ENCODE measurements at regions not wholly inside any gene's neighbourhood (a gene's known extent, or its start where the extent isn't known, plus 50 kb on each side); places are given as distances from the start of the nearest gene placed in this dataset.

DNA sequence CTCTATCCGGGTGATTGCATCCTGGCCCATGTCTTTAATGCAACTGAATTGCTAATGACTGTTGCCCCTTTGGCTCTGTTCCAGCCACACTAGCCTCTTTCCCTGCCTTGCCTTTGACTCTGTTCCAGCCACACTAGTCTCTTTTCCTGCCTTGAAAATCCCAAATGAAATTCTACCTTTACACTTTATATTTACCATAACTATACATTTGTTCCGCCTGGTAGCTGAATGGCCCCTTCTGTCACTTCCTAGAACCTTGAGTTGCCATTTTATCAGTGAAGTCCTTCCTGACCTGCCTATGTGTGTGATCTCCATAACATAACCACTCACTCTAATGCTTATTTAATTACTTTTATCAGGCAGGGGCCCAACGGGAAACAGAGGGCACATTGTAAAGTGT is 1120.4 kb upstream of the WWC1 start:
- no peak for TF ChIP-seq RARB (CRISPR knock-in tag; IDR thresholded peaks at IDR 0.05)
- TF ChIP-seq, protein P1, sequence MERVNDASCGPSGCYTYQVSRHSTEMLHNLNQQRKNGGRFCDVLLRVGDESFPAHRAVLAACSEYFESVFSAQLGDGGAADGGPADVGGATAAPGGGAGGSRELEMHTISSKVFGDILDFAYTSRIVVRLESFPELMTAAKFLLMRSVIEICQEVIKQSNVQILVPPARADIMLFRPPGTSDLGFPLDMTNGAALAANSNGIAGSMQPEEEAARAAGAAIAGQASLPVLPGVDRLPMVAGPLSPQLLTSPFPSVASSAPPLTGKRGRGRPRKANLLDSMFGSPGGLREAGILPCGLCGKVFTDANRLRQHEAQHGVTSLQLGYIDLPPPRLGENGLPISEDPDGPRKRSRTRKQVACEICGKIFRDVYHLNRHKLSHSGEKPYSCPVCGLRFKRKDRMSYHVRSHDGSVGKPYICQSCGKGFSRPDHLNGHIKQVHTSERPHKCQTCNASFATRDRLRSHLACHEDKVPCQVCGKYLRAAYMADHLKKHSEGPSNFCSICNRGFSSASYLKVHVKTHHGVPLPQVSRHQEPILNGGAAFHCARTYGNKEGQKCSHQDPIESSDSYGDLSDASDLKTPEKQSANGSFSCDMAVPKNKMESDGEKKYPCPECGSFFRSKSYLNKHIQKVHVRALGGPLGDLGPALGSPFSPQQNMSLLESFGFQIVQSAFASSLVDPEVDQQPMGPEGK (CRISPR knock-in tag; IDR thresholded peaks at IDR 0.05; ENCODE audit: borderline replicate concordance): no peak
- TF ChIP-seq ISL1 (CRISPR knock-in tag; IDR thresholded peaks at IDR 0.05): no peak
- TF ChIP-seq, protein P2, sequence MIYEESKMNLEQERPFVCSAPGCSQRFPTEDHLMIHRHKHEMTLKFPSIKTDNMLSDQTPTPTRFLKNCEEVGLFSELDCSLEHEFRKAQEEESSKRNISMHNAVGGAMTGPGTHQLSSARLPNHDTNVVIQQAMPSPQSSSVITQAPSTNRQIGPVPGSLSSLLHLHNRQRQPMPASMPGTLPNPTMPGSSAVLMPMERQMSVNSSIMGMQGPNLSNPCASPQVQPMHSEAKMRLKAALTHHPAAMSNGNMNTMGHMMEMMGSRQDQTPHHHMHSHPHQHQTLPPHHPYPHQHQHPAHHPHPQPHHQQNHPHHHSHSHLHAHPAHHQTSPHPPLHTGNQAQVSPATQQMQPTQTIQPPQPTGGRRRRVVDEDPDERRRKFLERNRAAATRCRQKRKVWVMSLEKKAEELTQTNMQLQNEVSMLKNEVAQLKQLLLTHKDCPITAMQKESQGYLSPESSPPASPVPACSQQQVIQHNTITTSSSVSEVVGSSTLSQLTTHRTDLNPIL (CRISPR knock-in tag; IDR thresholded peaks at IDR 0.05; ENCODE audit: low read depth): no peak
- TF ChIP-seq OSR1 (CRISPR knock-in tag; IDR thresholded peaks at IDR 0.05): no peak
- TF ChIP-seq, protein P3, sequence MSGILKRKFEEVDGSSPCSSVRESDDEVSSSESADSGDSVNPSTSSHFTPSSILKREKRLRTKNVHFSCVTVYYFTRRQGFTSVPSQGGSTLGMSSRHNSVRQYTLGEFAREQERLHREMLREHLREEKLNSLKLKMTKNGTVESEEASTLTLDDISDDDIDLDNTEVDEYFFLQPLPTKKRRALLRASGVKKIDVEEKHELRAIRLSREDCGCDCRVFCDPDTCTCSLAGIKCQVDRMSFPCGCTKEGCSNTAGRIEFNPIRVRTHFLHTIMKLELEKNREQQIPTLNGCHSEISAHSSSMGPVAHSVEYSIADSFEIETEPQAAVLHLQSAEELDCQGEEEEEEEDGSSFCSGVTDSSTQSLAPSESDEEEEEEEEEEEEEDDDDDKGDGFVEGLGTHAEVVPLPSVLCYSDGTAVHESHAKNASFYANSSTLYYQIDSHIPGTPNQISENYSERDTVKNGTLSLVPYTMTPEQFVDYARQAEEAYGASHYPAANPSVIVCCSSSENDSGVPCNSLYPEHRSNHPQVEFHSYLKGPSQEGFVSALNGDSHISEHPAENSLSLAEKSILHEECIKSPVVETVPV (CRISPR knock-in tag; IDR thresholded peaks at IDR 0.05): no peak
- TF ChIP-seq ZFP30 (CRISPR knock-in tag; IDR thresholded peaks at IDR 0.05): no peak
- TF ChIP-seq TCF4 (CRISPR knock-in tag; IDR thresholded peaks at IDR 0.05; ENCODE audit: borderline replicate concordance): no peak
- no peak for TF ChIP-seq ESRRG (CRISPR knock-in tag; IDR thresholded peaks at IDR 0.05)
- TF ChIP-seq, protein P4, sequence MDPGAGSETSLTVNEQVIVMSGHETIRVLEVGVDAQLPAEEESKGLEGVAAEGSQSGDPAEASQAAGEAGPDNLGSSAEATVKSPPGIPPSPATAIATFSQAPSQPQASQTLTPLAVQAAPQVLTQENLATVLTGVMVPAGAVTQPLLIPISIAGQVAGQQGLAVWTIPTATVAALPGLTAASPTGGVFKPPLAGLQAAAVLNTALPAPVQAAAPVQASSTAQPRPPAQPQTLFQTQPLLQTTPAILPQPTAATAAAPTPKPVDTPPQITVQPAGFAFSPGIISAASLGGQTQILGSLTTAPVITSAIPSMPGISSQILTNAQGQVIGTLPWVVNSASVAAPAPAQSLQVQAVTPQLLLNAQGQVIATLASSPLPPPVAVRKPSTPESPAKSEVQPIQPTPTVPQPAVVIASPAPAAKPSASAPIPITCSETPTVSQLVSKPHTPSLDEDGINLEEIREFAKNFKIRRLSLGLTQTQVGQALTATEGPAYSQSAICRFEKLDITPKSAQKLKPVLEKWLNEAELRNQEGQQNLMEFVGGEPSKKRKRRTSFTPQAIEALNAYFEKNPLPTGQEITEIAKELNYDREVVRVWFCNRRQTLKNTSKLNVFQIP (CRISPR knock-in tag; IDR thresholded peaks at IDR 0.05; ENCODE audit: borderline replicate concordance, low read depth): no peak
- no peak for TF ChIP-seq SNAI2 (CRISPR knock-in tag; IDR thresholded peaks at IDR 0.05)
- ATAC-seq: no peak

DNA sequence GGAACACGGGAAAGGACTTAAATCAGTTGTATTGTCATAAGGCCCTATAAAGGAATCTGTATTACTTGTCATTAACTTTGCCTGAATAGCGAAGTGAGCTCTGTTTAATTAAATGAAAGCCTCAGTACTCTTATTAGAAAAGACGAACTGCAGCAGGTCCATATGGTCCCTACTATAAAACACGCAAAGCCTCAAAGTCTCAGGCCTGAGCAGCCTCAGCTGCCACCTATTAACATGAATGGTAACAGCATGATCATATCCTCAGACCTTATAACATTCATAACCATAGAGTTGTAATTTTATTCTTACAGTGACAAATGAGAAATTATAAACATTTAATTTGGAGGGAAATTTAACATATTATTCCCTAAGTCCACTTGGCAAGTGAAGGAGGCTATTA is 1113.7 kb upstream of the WWC1 start:
- TF ChIP-seq ZFP3 (CRISPR knock-in tag; IDR thresholded peaks at IDR 0.05) (no peak), GLIS3 (CRISPR knock-in tag; IDR thresholded peaks at IDR 0.05) (no peak), OSR1 (CRISPR knock-in tag; IDR thresholded peaks at IDR 0.05) (no peak), RARB (CRISPR knock-in tag; IDR thresholded peaks at IDR 0.05) (no peak)
- TF ChIP-seq, protein P2 (CRISPR knock-in tag; IDR thresholded peaks at IDR 0.05; ENCODE audit: low read depth): no peak
- ATAC-seq: no peak

DNA sequence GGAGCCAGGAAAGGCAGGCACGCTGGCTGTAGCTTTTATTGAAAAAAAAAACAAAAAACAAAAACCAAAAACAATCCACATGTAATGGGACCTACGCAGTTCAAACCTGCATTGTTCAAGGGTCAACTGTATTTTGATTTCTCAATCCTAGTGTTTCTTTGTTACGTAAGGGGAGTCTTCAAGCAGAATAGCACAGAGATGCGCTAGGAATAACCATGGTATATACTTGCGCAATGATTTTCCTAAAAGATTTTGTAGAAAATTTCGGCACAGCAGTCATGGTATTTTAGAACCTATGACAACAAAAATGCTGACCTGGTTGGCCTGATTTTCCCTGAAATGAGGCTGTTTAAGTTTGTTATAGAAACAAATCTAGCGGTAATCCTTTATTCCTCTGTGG is 1110.5 kb upstream of the WWC1 start:
- TF ChIP-seq ZFP30 (CRISPR knock-in tag; IDR thresholded peaks at IDR 0.05) (no peak), ZFP3 (CRISPR knock-in tag; IDR thresholded peaks at IDR 0.05) (no peak)
- no peak for ATAC-seq

DNA sequence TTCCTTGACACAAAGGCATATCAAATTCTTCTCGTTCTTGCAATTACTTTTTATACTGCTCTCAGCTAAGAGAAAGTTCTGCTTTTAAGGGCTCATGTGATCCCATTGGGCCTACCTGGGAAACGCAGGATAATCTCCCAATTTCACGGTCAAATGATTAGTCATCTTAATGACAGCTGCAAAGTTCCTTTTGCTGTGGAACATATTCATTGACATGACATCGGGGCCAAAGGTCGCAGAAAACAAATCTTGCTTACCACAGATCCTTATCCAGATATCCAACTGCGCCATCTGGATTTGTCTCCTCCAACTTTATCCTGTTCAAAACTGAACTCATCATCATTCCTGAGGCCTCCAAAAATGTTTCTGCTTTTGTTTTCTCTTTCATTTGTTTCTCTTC is 1085.6 kb upstream of the WWC1 start:
- no peak for ATAC-seq
- TF ChIP-seq TCF4 (CRISPR knock-in tag; IDR thresholded peaks at IDR 0.05; ENCODE audit: borderline replicate concordance) (no peak), RARB (CRISPR knock-in tag; IDR thresholded peaks at IDR 0.05) (no peak), BACH2 (CRISPR knock-in tag; IDR thresholded peaks at IDR 0.05; ENCODE audit: borderline replicate concordance) (no peak)
- TF ChIP-seq, protein P1 (CRISPR knock-in tag; IDR thresholded peaks at IDR 0.05; ENCODE audit: borderline replicate concordance): no peak

DNA sequence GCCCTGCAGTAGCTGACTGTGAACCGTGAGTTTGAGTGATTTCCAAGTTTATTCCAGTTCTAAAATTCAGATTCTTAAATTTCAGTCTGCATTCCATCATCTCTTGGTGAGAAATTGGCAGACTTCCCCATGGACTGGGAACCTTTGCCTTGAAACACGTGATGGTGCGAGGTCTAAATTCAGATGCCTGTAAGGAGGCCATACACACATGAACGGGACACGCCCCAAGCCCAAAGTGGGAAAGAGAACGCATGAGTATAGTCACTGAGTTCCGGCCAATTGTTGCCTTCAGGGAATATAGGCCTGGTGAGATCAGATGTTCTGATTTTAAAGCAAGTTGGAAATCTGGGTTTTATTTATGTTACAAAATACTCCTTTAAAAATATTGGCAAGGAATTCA is 1084.4 kb upstream of the WWC1 start:
- ATAC-seq: no peak
- TF ChIP-seq BACH2 (CRISPR knock-in tag; IDR thresholded peaks at IDR 0.05; ENCODE audit: borderline replicate concordance) (no peak), ESRRG (CRISPR knock-in tag; IDR thresholded peaks at IDR 0.05) (no peak), RARB (CRISPR knock-in tag; IDR thresholded peaks at IDR 0.05) (no peak), GLIS3 (CRISPR knock-in tag; IDR thresholded peaks at IDR 0.05) (no peak), ZFP30 (CRISPR knock-in tag; IDR thresholded peaks at IDR 0.05) (no peak), OSR1 (CRISPR knock-in tag; IDR thresholded peaks at IDR 0.05) (no peak), ZNF565 (CRISPR knock-in tag; conservative IDR thresholded peaks at IDR 0.05; ENCODE audit: low read depth) (no peak), ISL1 (CRISPR knock-in tag; IDR thresholded peaks at IDR 0.05) (no peak), SNAI2 (CRISPR knock-in tag; IDR thresholded peaks at IDR 0.05) (no peak), ZC3H10 (CRISPR knock-in tag; IDR thresholded peaks at IDR 0.05) (no peak), ZFP3 (CRISPR knock-in tag; IDR thresholded peaks at IDR 0.05) (no peak), CSDC2 (CRISPR knock-in tag; IDR thresholded peaks at IDR 0.05) (no peak)
- TF ChIP-seq, protein P1 (CRISPR knock-in tag; IDR thresholded peaks at IDR 0.05; ENCODE audit: borderline replicate concordance): no peak
- TF ChIP-seq, protein P3 (CRISPR knock-in tag; IDR thresholded peaks at IDR 0.05): no peak
- TF ChIP-seq, protein P2 (CRISPR knock-in tag; IDR thresholded peaks at IDR 0.05; ENCODE audit: low read depth): no peak

Data from SK-N-SH treated with all-trans-retinoic acid at 6 μM for 48 hours (cell line).